Fibroblast of pulmonary artery (primary cell): ENCODE measurements at regions not wholly inside any gene's neighbourhood (a gene's known extent, or its start where the extent isn't known, plus 50 kb on each side); places are given as distances from the start of the nearest gene placed in this dataset.

Source experiments
- DNase-seq: peaks from one replicate; pipeline ENCODE4 v3.0.0-alpha.2; 2010; ENCODE audit warnings: low read depth
- H3K4me3 ChIP-seq: replicated peaks from 2 replicates; pipeline ENCODE4 v1.5.1; 2011; ENCODE audit warnings: low read depth, mild to moderate bottlenecking, control low read depth, low read length, moderate library complexity
- TF ChIP-seq, protein P1 (sequence below): IDR thresholded peaks from 2 replicates; pipeline ENCODE4 v1.5.1; 2011; ENCODE audit warnings: mild to moderate bottlenecking, control low read depth, low read length, inconsistent platforms; ENCODE audit errors: missing control alignments

DNA sequence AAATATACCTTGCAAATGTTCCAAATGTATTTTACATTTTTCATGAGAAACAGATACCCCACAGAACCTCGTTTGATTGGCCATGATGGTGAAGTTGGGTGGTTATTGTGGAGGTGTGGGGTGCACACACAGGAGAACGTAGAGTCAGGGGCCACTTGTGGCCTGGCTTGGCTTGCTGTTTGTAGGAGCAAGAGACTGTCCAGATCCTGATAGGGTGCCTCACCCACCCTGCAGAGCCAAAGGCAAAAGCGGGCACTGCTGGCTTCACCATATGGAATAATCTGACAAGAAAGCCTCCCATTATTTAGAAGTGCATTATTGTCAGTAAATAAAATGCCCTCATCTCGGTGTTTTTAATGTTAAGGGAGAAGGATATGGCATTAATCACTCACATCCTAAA, 330.2 kb downstream of the TEX29 start:
- no peak overlapping the region for H3K4me3 ChIP-seq
- TF ChIP-seq, protein P1, sequence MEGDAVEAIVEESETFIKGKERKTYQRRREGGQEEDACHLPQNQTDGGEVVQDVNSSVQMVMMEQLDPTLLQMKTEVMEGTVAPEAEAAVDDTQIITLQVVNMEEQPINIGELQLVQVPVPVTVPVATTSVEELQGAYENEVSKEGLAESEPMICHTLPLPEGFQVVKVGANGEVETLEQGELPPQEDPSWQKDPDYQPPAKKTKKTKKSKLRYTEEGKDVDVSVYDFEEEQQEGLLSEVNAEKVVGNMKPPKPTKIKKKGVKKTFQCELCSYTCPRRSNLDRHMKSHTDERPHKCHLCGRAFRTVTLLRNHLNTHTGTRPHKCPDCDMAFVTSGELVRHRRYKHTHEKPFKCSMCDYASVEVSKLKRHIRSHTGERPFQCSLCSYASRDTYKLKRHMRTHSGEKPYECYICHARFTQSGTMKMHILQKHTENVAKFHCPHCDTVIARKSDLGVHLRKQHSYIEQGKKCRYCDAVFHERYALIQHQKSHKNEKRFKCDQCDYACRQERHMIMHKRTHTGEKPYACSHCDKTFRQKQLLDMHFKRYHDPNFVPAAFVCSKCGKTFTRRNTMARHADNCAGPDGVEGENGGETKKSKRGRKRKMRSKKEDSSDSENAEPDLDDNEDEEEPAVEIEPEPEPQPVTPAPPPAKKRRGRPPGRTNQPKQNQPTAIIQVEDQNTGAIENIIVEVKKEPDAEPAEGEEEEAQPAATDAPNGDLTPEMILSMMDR, result no peak
- no peak for DNase-seq

DNA sequence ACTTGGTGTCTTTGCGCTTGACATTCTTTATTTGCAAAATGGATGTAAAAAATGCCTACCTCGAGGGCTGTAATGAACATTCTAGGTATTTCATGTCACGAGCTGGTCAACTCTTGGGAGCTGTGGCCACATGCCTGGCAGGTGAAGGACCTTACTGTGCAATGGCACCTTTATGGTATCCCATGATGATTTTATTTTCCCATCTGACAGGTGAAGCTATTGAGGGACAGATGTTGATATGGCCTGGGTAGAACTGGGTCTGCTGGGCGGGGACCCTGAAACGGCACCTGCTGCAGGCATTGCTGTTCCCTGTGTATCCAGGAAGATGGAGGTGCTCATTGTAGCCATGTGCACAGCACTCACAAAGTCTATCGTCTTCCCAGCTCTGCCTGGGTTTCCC, 332.2 kb downstream of the TEX29 start:
- no peak overlapping the region for H3K4me3 ChIP-seq
- no peak for DNase-seq
- TF ChIP-seq, protein P1, result no peak

GRCh38 chr13:111654531-111654930, 334.1 kb downstream of the TEX29 start:
- no peak overlapping the region for H3K4me3 ChIP-seq
- no peak for DNase-seq
- TF ChIP-seq, protein P1, result no peak

DNA sequence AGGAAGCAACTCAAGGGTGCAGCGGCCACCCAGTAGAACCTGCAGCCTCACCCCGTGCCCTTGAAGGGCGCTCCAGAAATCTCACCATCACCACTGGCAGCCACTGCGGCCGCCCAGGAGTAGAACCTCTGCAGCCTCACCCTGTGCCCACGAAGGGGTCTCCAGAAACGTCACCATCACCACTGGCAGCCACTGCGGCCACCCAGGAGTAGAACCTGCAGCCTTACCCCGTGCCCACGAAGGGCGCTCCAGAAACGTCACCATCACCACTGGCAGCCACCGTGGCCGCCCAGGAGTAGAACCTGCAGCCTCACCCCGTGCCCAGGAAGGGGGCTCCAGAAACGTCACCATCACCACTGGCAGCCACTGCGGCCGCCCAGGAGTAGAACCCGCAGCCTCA, 336.0 kb downstream of the TEX29 start:
- DNase-seq, result no peak
- TF ChIP-seq, protein P1, result no peak
- no peak overlapping the region for H3K4me3 ChIP-seq

GRCh38 chr13:111657013-111657412, 336.6 kb downstream of the TEX29 start:
- H3K4me3 ChIP-seq, result no peak overlapping the region
- TF ChIP-seq, protein P1, result no peak
- DNase-seq, result no peak

DNA sequence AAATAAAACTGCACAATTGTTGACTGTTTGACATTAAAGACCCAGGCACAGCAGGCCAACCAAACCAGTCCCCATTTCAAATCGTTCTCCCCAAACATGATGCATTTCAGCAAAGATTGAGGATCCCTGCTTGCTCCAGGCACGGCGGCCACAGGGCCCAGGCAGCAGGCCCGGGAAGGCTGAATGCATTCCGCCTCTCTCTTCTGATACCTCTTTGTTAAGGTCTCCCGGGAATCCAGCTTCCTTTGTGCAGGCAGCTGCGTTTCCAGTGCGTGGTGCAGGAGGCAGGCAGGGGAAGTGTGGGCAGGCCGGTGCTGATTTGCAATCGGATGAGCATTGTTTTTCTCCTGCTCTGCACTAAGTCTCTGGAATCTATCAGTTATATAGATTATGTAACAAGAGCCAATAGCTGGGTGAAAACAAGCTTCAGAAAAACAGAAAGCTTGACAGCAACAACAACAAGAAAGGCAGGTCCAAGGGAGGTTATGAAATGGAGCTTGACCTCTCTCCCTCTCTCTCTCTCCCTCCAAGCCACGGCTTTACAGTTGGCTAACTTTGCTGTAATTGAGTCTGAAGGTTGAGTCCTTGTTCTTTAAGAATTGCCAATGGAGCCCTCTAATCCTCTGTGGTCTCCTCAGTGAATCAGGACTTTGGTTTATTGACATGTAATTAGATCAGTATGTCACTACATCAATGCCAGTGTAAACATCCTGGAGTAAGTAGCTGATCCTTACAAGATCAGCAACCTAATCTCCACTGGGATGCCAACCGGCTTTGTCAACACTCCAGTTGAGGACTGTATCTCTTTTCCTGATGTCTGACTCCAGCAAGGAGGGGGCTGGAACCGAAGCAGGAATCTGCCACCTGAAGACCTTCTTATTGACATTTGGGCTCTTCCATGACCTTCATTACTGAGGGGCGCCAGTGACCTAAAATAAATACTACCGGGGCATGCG, 338.0 kb downstream of the TEX29 start:
- TF ChIP-seq, protein P1, result no peak
- no peak for DNase-seq
- H3K4me3 ChIP-seq, result no peak overlapping the region

DNA sequence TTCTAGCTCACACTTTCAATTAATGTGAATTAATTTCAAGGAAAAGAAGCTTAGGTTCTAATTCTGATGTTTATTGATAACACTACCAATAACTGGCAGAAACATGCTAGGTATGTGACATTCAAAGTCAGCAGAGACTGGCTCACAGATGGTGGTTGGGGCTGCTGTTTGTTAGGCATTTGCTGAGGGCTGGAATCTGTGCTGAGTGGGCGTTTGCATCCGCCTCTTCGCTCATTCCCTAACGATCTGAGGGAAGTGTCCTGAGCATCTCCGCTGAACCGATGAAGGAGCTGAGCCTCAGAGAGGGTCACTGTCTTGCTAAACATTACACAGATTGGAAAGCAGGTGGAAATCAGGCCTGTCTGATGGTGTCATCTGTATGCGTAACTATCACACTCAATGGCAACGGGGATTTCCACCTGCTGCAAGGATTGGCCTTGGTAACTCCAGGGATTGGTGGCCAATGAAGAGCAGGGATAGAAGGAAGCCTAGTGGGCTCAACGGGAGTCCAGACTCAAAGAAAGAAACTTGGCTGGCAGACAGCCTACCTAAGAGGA, 338.9 kb downstream of the TEX29 start:
- no peak for DNase-seq
- H3K4me3 ChIP-seq, result no peak overlapping the region
- TF ChIP-seq, protein P1, result no peak
